Osteocyte (in vitro differentiated cells): ENCODE measurements at regions not wholly inside any gene's neighbourhood (a gene's known extent, or its start where the extent isn't known, plus 50 kb on each side); places are given as distances from the start of the nearest gene placed in this dataset.

Source experiments
- DNase-seq: peaks from one replicate; pipeline ENCODE4 v3.0.0; 2021; ENCODE audit warnings: mixed read lengths; ENCODE audit not compliant: unreplicated experiment; ENCODE audit errors: extremely low spot score
- H3K27ac Mint-ChIP-seq: one replicate; pipeline ENCODE4 v1.8.0; 2021; ENCODE audit warnings: mild to moderate bottlenecking, mixed read lengths; ENCODE audit not compliant: unreplicated experiment
- H3K27me3 Mint-ChIP-seq: one replicate; pipeline ENCODE4 v1.8.0; 2021; ENCODE audit warnings: mixed read lengths; ENCODE audit not compliant: unreplicated experiment
- H3K36me3 Mint-ChIP-seq: one replicate; pipeline ENCODE4 v1.8.0; 2021; ENCODE audit warnings: mixed read lengths; ENCODE audit not compliant: unreplicated experiment
- H3K4me1 Mint-ChIP-seq: one replicate; pipeline ENCODE4 v1.8.0; 2021; ENCODE audit warnings: mixed read lengths; ENCODE audit not compliant: unreplicated experiment
- H3K4me3 Mint-ChIP-seq: one replicate; pipeline ENCODE4 v1.8.0; 2021; ENCODE audit warnings: mild to moderate bottlenecking, moderate library complexity, mixed read lengths; ENCODE audit not compliant: unreplicated experiment
- H3K9me3 Mint-ChIP-seq: one replicate; pipeline ENCODE4 v1.8.0; 2021; ENCODE audit warnings: mixed read lengths; ENCODE audit not compliant: unreplicated experiment
- CTCF ChIP-seq: fragments of 200-600 bp; sonication (generic); IDR thresholded peaks from 2 replicates; pipeline ENCODE4 v1.5.0; 2021; ENCODE audit warnings: antibody characterized with exemption, mild to moderate bottlenecking, moderate library complexity

DNA sequence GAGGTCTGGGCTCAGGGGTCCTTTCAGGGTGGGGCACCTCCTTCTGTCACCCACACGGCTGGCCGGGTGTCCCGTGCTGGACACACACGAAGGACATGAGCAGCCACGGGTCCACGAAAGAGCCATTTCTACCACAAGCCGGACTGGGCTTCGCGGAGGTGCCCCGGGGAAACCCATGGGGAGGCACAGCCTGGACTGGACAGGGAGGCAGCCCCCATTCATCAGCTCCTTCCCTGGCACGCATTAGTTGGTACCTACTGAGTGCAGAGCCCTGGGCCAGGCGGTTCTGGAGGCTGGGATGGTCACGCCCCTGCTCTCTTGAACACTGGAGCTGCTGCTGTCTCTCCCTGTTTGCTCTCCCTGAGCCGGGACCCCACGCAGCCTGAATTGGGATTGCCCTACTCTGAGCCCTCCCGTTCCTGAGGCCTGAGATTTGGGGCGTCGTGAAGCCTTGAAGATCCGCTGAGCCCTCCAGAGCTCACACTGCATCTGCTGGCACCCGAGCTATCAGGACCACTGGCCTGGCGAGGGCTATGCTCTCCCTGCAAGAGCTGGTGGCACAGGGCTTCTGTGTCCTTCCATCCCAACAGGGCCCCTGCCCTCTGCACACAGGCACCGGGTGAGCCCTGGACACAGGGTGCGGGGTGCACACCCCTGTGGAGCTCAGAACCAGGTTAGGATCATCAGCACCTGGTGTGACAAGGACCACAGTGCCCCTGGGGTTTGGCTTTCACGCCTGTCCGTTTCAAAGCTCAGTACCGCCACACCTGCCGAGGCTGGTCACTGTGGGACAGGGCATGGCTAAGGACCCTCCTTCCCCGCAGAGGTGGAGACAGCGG, 84.6 kb downstream of the MYEOV start:
- no peaks in the 10 kb centered on the region for H3K9me3 Mint-ChIP-seq
- H3K36me3 Mint-ChIP-seq = no peaks in the 10 kb centered on the region
- no peak overlapping the region for H3K4me3 Mint-ChIP-seq
- no peak for TF ChIP-seq CTCF
- H3K27me3 Mint-ChIP-seq = no peaks in the 10 kb centered on the region
- no peak overlapping the region for H3K27ac Mint-ChIP-seq
- H3K4me1 Mint-ChIP-seq = peaks cover 17% of the 10 kb centered on the region
- no peak for DNase-seq

GRCh38 chr11:69380451-69380901, 86.5 kb downstream of the MYEOV start:
- H3K36me3 Mint-ChIP-seq = no peaks in the 10 kb centered on the region
- no peak overlapping the region for H3K4me3 Mint-ChIP-seq
- TF ChIP-seq CTCF = no peak
- no peak for DNase-seq
- H3K27ac Mint-ChIP-seq = no peak overlapping the region
- H3K9me3 Mint-ChIP-seq = no peaks in the 10 kb centered on the region
- H3K4me1 Mint-ChIP-seq = peaks cover 17% of the 10 kb centered on the region
- H3K27me3 Mint-ChIP-seq = no peaks in the 10 kb centered on the region

- no peak for TF ChIP-seq CTCF
- DNase-seq = no peak
- no peaks in the 10 kb centered on the region for H3K9me3 Mint-ChIP-seq
- H3K27me3 Mint-ChIP-seq = no peaks in the 10 kb centered on the region
- H3K4me3 Mint-ChIP-seq = no peak overlapping the region
- H3K4me1 Mint-ChIP-seq = peaks cover 17% of the 10 kb centered on the region
- no peaks in the 10 kb centered on the region for H3K36me3 Mint-ChIP-seq
- H3K27ac Mint-ChIP-seq = no peak overlapping the region
These were observed 87.1 kb downstream of the MYEOV start for GRCh38 chr11:69380921-69381581.

- no peak for TF ChIP-seq CTCF
- Mint-ChIP-seq H3K36me3 (no peaks in the 10 kb centered on the region), H3K27ac (peak overlapping the region; percentile 74), H3K9me3 (no peaks in the 10 kb centered on the region), H3K4me3 (no peak overlapping the region), H3K4me1 (peaks cover 17% of the 10 kb centered on the region), H3K27me3 (no peaks in the 10 kb centered on the region)
- DNase-seq = no peak
These were observed 87.8 kb downstream of the MYEOV start for GRCh38 chr11:69381681-69382130.
